Gastroesophageal sphincter (tissue), 3 donors: ENCODE measurements at regions not wholly inside any gene's neighbourhood (a gene's known extent, or its start where the extent isn't known, plus 50 kb on each side); places are given as distances from the start of the nearest gene placed in this dataset.

Experiments used
- CTCF ChIP-seq, 4 experiments: fragments of 200-600 bp in 2 of 4; fragments of 450-650 bp in 2 of 4; sonication (generic) in 1 of 4; IDR thresholded peaks; one replicate each; pipeline ENCODE4 v1.5.1; 2017 to 2019; ENCODE audit warnings: antibody characterized with exemption in 4 of 4, mild to moderate bottlenecking in 2 of 4, moderate library complexity in 2 of 4
- POLR2AphosphoS5 ChIP-seq: sonication (generic); formaldehyde crosslinking; IDR thresholded peaks from one replicate; pipeline ENCODE4 v1.6.1; 2017; ENCODE audit warnings: antibody characterized with exemption

- TF ChIP-seq CTCF (IDR thresholded peaks at IDR 0.05) (no peak), POLR2AphosphoS5 (no peak)
These were observed 645.6 kb upstream of the ZNF804A start for GRCh38 chr2:183952741-183953140.
